OCI-LY7 (cell line): ENCODE measurements at regions not wholly inside any gene's neighbourhood (a gene's known extent, or its start where the extent isn't known, plus 50 kb on each side); places are given as distances from the start of the nearest gene placed in this dataset.

Experiments used
- CTCF ChIP-seq: fragments of 200-600 bp; sonication (generic); conservative IDR thresholded peaks from 2 replicates; pipeline ENCODE4 v1.5.1; 2014; ENCODE audit warnings: mild to moderate bottlenecking, antibody characterized with exemption, low read length, moderate library complexity, mixed read lengths
- EZH2phosphoT487 ChIP-seq: fragments of 200-600 bp; sonication (generic); IDR thresholded peaks from 2 replicates; pipeline ENCODE4 v1.6.1; 2018; ENCODE audit warnings: low read depth, borderline replicate concordance, mild to moderate bottlenecking, mixed run types, antibody characterized with exemption, low read length, moderate library complexity, mixed read lengths

GRCh38 chr7:131002600-131002999 is 268.6 kb upstream of the KLF14 start:
- TF ChIP-seq CTCF, result no peak
- no peak for TF ChIP-seq EZH2phosphoT487
